ENCODE measurements at regions not wholly inside any gene's neighbourhood (a gene's known extent, or its start where the extent isn't known, plus 50 kb on each side); places are given as distances from the start of the nearest gene placed in this dataset.

DNA sequence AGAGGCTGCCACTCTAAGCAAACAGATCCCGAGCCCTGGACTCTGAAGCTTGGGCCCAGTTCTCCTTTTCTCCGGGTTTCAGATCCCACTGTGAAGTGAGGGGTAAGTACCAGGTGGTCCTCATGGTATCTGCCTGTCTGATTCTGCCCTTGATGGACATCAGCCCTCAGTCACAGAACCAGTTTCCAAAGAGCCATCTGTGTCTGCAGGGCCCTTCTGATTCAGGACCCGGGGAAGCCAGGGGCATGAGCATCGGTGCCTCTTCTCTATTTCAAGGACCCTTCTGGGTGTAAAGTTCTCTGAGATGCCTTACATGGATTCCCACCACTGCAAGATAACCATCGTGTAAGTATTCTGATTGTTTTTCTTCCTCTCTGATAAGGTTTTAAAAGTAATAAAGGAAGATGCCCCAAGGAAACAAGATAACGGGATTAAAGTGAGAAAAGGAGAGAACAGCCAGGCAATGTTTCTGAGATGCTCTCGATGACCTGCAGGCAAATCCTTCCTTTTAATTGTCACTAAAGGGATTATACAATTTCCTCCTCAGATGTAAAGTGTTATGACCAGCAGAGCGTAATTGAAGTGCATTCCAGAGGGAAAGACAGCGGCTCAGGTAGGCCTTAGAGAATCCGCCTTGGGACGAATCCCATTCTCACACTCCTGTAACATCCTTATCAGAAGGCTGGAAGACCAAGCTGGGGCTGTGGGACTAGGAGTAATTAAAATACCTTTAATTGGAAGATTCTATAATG lies 924.3 kb downstream of the TBC1D22A start:
- no peak for TF ChIP-seq CTCF (conservative IDR thresholded peaks at IDR 0.05; ENCODE audit: low read length)
- TF ChIP-seq EZH2phosphoT487 (IDR thresholded peaks at IDR 0.05; ENCODE audit: borderline replicate concordance) = no peak
